Activated T-cell treated with anti-CD3 and anti-CD28 coated beads for 48 hours (primary cell): ENCODE measurements at regions not wholly inside any gene's neighbourhood (a gene's known extent, or its start where the extent isn't known, plus 50 kb on each side); places are given as distances from the start of the nearest gene placed in this dataset.
"Not testable (repeated sequence)": the region's sequence is repeated elsewhere in the genome, so short reads cannot be mapped to it uniquely, and the experiment has no call there.

ENCODE experiments used
- DNase-seq: peaks from one replicate; pipeline ENCODE4 v3.0.0-alpha.2; 2020; ENCODE audit warnings: low read depth

DNA sequence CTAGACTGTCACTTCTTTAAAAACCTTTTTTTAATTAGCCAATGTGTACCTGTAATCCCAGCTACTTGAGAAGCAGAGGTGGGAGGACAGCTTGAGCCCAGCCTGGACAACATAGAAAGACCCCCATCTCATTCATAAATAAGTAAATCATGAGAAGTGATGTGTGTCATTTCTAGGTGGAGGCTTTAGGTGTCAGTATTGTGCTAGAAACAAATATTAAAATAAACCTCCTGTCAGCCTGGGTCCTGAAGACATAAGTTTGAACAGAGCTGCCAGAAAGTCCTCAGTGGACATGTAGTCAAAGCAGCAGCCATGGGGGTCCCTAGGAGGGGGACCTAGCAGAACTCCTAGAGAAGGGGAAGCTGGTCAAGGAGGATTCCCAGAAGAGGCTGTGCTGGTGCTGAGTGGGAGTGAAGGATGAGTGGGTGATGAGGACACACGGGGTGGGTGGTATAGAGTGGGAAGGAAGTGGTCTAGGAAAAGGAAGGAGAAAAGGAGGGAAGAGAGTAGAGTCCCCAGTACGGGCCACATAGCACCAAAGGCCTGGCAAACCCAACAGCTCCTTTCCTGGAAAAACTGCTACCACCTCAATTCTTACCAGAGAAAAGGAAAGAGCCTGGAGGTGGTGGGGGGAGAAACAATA, 316.6 kb upstream of the NCKAP5 start:
- no peak for DNase-seq

DNA sequence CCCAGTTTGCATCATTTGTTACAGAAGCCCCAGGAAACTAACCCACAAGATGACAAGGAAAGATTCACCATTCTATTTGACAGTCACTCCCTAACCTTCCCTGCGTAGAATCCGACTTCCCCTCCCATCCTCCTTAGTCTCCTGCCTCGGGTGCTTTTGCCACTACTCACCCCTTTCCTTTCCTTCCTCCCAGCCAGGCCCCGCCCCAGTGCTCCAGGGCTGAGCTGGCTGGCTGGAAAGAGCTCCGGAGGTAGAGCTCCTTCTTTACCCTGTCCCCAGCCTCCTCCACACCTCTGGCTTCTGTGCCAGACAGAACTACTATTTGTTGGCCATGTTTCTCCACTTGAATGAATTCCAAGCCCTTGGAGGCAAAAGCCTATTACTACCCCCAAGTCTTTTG, 317.6 kb upstream of the NCKAP5 start:
- no peak for DNase-seq

- DNase-seq, result peak; percentile 29
Observed at GRCh38 chr2:133886735-133887675, 318.7 kb upstream of the NCKAP5 start.

DNA sequence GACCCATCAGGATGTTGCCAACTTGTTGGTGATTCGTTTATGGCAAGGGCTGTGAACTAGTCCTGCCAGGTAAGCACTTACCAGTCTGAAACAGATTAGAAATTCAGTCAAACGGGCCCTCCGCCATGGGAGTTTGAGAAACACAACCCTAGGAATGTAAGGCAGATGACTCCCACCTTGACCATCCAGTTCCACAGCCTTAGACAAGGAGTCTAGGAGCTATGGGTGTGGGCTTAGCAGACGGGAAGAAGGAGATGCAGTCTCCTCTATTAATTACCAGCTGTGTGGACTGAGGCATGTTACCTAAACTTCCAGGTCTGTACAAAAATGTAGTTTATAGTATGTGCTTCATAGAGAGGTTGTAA, 319.4 kb upstream of the NCKAP5 start:
- no peak for DNase-seq

DNA sequence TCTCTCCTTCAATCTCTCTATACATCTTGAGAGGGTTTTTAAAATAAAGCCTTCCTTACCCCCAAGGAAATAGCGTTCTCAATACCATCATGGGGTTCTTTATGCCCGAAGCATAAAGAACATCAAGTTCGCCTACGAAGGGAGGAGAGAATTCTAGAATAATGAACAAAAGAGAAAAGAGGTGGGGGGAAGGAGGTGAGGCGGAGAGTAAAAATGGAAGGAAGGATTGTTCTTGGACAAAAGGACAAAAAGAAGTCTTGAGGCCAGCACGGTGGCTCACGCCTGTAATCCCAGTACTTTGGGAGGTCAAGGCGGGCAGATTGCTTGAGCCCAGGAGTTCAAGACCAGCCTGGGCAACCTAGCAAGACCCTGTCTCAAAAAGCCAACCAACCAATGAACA, 319.8 kb upstream of the NCKAP5 start:
- no peak for DNase-seq

GRCh38 chr2:133888621-133889219, 320.5 kb upstream of the NCKAP5 start:
- no peak for DNase-seq

- no peak for DNase-seq
Observed at GRCh38 chr2:133892352-133892913, 324.2 kb upstream of the NCKAP5 start.

DNA sequence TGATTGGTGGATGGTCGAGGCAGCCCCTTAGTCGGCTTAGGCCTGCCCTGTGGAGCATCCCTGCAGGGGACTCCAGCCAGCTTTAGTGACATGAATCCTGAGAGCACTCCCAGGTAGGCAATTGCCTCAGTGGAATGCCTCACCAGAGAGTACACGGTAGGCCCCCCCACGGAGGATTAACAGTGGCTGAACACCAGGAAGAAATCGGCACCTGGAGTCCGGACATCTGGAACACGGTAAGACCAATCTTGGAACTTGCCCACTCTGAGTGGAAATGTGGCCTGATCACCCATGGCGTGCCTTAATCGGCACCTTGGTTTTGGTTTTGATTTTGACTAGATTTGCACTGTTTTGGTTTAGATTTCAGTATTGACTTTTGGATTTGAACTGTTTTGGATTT, 326.2 kb upstream of the NCKAP5 start:
- no peak for DNase-seq

- not testable (repeated sequence) for DNase-seq
Observed at GRCh38 chr2:133897838-133898237, 329.6 kb upstream of the NCKAP5 start.

DNA sequence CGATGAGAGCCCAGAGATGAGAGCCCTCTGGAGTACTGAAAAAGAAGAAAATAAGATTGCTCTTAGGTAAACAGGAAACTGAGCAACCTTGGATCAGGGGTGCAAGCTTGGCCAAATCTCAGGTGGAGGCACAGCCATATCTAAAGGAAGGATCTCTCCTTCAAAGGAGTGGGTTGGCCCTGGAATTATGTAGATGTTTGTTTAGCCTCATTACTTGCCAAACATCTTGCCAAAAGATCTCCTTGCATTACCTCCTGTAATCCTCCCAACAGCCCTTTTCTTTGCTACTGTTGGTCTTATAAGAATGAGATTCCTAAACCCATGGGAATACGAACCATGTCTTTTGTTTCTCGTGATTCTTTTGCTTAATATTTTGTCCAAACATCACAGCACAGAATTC, 332.6 kb upstream of the NCKAP5 start:
- no peak for DNase-seq

- DNase-seq, result no peak
Observed at GRCh38 chr2:133906396-133906795, 338.1 kb upstream of the NCKAP5 start.

- DNase-seq, result no peak
Observed at GRCh38 chr2:133906926-133907325, 338.7 kb upstream of the NCKAP5 start.

DNA sequence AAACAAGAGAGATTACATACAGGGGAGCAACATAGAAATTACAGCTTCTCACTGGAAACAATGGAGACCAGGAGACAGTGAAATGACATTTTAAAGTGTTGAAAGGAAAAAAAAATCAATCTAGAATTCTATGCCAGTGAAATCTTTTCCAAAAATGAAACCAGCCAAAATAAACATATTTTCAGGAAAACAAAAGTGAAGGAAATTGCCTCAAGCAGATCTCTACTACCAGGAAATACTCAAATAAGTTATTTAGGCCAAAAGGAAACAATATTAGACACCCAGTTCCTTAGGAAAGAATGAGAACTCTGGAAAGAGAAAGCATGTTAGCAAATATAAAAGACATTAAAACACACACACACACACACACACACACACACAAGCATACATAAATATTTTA, 339.9 kb upstream of the NCKAP5 start:
- DNase-seq, result no peak

DNA sequence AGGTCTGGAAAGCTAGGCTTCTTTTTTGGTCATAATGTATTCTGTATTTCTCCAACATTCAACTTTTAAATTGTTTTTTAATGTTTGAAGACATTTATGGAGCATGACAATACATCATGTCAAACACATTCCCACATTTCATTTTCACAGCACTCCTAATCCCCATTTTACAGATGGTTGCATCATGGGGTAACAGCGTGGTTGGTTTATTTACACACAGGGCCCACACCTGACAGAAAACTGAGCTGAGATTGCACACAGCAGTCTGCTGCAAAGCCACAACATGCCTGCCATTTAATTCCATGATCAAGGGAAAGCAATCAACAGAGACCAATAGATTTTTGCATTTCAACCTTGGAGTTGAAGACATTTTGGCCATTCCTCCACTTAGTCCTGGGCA, 335.7 kb upstream of the MGAT5 start:
- DNase-seq, result no peak

DNA sequence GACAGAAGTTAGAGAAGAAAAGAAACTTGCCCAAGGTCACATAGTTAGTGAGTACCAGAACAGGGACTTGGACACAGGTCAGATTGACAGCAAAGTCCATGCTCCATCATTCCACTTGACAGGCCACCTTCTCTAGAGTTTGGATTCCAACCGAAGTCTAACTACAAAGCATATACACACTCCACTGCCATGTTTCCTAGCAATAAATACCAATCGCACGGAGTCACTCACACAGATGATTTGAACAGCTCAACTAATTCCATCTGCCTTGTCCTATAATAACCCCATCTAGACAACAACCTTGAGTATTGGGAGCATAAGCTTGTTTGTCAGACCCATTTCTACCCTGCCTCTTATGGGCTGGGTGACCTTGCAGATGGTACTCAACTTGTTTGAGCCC, 334.6 kb upstream of the MGAT5 start:
- no peak for DNase-seq

GRCh38 chr2:133927894-133928293, 326.0 kb upstream of the MGAT5 start:
- no peak for DNase-seq

GRCh38 chr2:133936096-133936495, 317.8 kb upstream of the MGAT5 start:
- no peak for DNase-seq

- DNase-seq, result no peak
Observed at GRCh38 chr2:133936601-133937000, 317.3 kb upstream of the MGAT5 start.

GRCh38 chr2:133937669-133938068, 316.2 kb upstream of the MGAT5 start:
- no peak for DNase-seq

- DNase-seq, result no peak
Observed at GRCh38 chr2:133940134-133940533, 313.7 kb upstream of the MGAT5 start.

DNA sequence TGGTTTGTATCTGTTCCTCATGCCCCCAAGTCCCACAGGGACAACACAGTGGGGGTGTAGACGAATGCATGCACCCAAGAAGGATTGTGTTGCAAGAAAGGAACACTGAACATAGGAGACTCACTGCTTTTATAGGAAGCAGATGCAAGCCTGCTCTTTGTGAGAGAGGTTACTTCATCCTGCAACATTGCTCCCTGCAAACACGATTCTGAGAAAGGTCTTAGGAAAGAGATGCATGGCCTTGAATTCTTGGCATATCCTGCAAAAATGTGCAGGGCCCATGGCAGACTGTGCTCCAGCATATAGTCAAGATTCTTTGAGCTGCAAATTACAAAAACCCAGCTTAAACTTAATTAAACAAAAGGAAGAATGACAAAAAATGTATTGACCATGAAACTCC, 312.2 kb upstream of the MGAT5 start:
- DNase-seq, result no peak

DNA sequence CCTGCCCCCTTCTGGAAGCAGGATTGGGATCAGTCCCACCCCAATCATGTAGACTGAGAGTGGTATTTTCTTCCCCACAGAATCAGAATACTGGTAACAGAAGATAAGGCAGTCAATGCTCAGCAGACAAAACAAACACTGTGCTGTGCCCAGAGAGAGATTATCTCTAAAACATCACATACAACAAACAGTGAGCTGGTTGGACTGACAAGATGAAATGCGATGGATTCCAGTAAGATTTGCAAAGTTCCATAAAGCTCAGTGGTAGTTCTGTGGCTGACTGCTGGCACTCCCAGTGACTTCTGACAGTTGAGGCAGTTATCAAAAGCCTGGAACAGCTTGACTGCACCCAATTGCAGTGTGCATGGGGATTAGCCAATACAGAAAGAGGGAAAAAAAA, 311.5 kb upstream of the MGAT5 start:
- DNase-seq, result no peak

DNA sequence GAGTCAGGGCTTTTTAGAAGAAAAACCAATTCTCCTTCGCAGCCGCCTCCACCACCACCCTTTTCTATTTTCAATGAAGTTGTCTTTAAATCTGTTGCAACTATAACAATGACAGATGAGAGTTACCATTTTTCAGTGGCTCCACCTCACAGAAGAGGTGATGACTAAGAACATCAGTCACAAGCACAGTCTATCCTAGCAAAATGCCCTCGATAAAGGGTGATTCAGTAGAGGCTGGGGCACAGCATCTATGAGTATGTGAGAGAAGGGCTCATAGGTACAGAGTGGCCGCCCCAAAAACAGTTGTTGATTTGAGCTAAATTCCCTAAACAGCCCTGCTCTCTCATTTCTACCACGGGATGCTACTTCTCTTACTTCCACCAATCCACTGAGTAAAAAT, 310.8 kb upstream of the MGAT5 start:
- DNase-seq, result no peak
